H9 (cell line): ENCODE measurements at regions not wholly inside any gene's neighbourhood (a gene's known extent, or its start where the extent isn't known, plus 50 kb on each side); places are given as distances from the start of the nearest gene placed in this dataset.

Experiments
- DNase-seq: peaks from one replicate; pipeline ENCODE4 v3.0.0-alpha.2; 2017
- H2AFZ ChIP-seq: one replicate; pipeline ENCODE4 v1.6.1; 2013; ENCODE audit warnings: mild to moderate bottlenecking, low read length, control low read depth, moderate library complexity
- H2AK5ac ChIP-seq: 2 replicates; pipeline ENCODE4 v1.6.1; 2013; ENCODE audit warnings: low read length, control low read depth, mixed read lengths; ENCODE audit not compliant: insufficient read length
- H2BK120ac ChIP-seq: one replicate; pipeline ENCODE4 v1.6.1; 2013; ENCODE audit warnings: low read depth, mild to moderate bottlenecking, low read length, control low read depth, inconsistent platforms; ENCODE audit not compliant: poor library complexity, severe bottlenecking
- H2BK12ac ChIP-seq: 2 replicates; pipeline ENCODE4 v1.6.1; 2013; ENCODE audit warnings: low read length, control low read depth, mixed read lengths, low read depth; ENCODE audit not compliant: insufficient read length
- H2BK15ac ChIP-seq: 2 replicates; pipeline ENCODE4 v1.6.1; 2013; ENCODE audit warnings: low read depth, low read length, control low read depth
- H2BK20ac ChIP-seq: one replicate; pipeline ENCODE4 v1.6.1; 2013; ENCODE audit warnings: low read depth, mild to moderate bottlenecking, low read length, control low read depth, inconsistent platforms; ENCODE audit not compliant: poor library complexity, severe bottlenecking
- H2BK5ac ChIP-seq: 2 replicates; pipeline ENCODE4 v1.6.1; 2013; ENCODE audit warnings: low read length, control low read depth, mixed read lengths; ENCODE audit not compliant: insufficient read length
- H3K14ac ChIP-seq: 2 replicates; pipeline ENCODE4 v1.6.1; 2013; ENCODE audit warnings: low read length, control low read depth; ENCODE audit not compliant: insufficient read depth
- H3K18ac ChIP-seq: 2 replicates; pipeline ENCODE4 v1.6.1; 2013; ENCODE audit warnings: low read depth, mild to moderate bottlenecking, mixed read lengths, low read length, control low read depth; ENCODE audit not compliant: insufficient read length
- H3K23ac ChIP-seq: 2 replicates; pipeline ENCODE4 v1.6.1; 2013; ENCODE audit warnings: low read length, control low read depth, mixed read lengths, low read depth; ENCODE audit not compliant: insufficient read length
- H3K23me2 ChIP-seq: 2 replicates; pipeline ENCODE4 v1.6.1; 2013; ENCODE audit warnings: low read depth, mild to moderate bottlenecking, mixed read lengths, low read length, control low read depth; ENCODE audit not compliant: insufficient read length, poor library complexity, severe bottlenecking
- H3K27ac ChIP-seq: 2 replicates; pipeline ENCODE4 v1.5.1; 2013; ENCODE audit warnings: low read length, control low read depth, mixed read lengths, low read depth; ENCODE audit not compliant: insufficient read length
- H3K27me3 ChIP-seq: 2 replicates; pipeline ENCODE4 v1.6.1; 2013; ENCODE audit warnings: low read length, control low read depth, inconsistent platforms; ENCODE audit not compliant: insufficient read depth
- H3K4ac ChIP-seq: 2 replicates; pipeline ENCODE4 v1.6.1; 2013; ENCODE audit warnings: low read depth, mild to moderate bottlenecking, control low read depth, inconsistent platforms, low read length, moderate library complexity
- H3K4me1 ChIP-seq: 2 replicates; pipeline ENCODE4 v1.6.1; 2013; ENCODE audit warnings: low read length, control low read depth, inconsistent platforms; ENCODE audit not compliant: insufficient read depth
- H3K4me2 ChIP-seq: 2 replicates; pipeline ENCODE4 v1.6.1; 2013; ENCODE audit warnings: low read length, control low read depth, mixed read lengths; ENCODE audit not compliant: insufficient read length, insufficient read depth
- H3K56ac ChIP-seq: 2 replicates; pipeline ENCODE4 v1.6.1; 2013; ENCODE audit warnings: low read depth, mild to moderate bottlenecking, mixed read lengths, low read length, control low read depth; ENCODE audit not compliant: insufficient read length
- H3K79me1 ChIP-seq: 2 replicates; pipeline ENCODE4 v1.6.1; 2013; ENCODE audit warnings: low read depth, mild to moderate bottlenecking, moderate library complexity, low read length, control low read depth, inconsistent platforms; ENCODE audit not compliant: insufficient read depth, poor library complexity, severe bottlenecking
- H3K79me2 ChIP-seq: 2 replicates; pipeline ENCODE4 v1.6.1; 2013; ENCODE audit warnings: low read length, control low read depth, inconsistent platforms; ENCODE audit not compliant: insufficient read depth
- H3K9ac ChIP-seq: 2 replicates; pipeline ENCODE4 v1.6.1; 2013; ENCODE audit warnings: low read length, control low read depth, mixed read lengths; ENCODE audit not compliant: insufficient read length; ENCODE audit errors: extremely low read depth
- H3K9me3 ChIP-seq: one replicate; pipeline ENCODE4 v1.6.1; 2013; ENCODE audit warnings: low read depth, low read length, inconsistent platforms; ENCODE audit not compliant: control insufficient read depth
- H3T11ph ChIP-seq: one replicate; pipeline ENCODE4 v1.6.1; 2013; ENCODE audit warnings: mild to moderate bottlenecking, low read length, control low read depth, inconsistent platforms
- H4K20me1 ChIP-seq: one replicate; pipeline ENCODE4 v1.6.1; 2013; ENCODE audit not compliant: control insufficient read depth, insufficient read length, insufficient read depth
- H4K5ac ChIP-seq: 2 replicates; pipeline ENCODE4 v1.6.1; 2013; ENCODE audit warnings: low read depth, mild to moderate bottlenecking, mixed read lengths, low read length, control low read depth; ENCODE audit not compliant: insufficient read length
- H4K8ac ChIP-seq: replicated peaks from 2 replicates; pipeline ENCODE4 v1.6.1; 2013; ENCODE audit warnings: low read length, control low read depth, mixed read lengths, low read depth; ENCODE audit not compliant: insufficient read length
- H4K91ac ChIP-seq: 2 replicates; pipeline ENCODE4 v1.6.1; 2013; ENCODE audit warnings: low read depth, mild to moderate bottlenecking, moderate library complexity, mixed read lengths, low read length, control low read depth; ENCODE audit not compliant: insufficient read length
- H3K27ac Mint-ChIP-seq, 3 experiments: 2 replicates in 2 of 3; 3 replicates in 1 of 3; pipeline ENCODE4 v1.8.0; 2020 to 2021; ENCODE audit warnings: mixed read lengths in 3 of 3, mild to moderate bottlenecking in 1 of 3, moderate library complexity in 1 of 3
- H3K27me3 Mint-ChIP-seq: 2 replicates; pipeline ENCODE4 v1.8.0; 2021; ENCODE audit warnings: low read depth, mild to moderate bottlenecking, moderate library complexity, mixed read lengths
- H3K36me3 Mint-ChIP-seq, 3 experiments: 2 replicates in 2 of 3; 3 replicates in 1 of 3; pipeline ENCODE4 v1.8.0; 2020 to 2021; ENCODE audit warnings: low read depth in 3 of 3, mixed read lengths in 3 of 3; ENCODE audit not compliant: insufficient read depth in 1 of 3
- H3K4me1 Mint-ChIP-seq, 2 experiments: 2 replicates each; pipeline ENCODE4 v1.8.0; 2020; ENCODE audit warnings: mixed read lengths in 2 of 2
- H3K4me3 Mint-ChIP-seq, 2 experiments: 2 replicates in 1 of 2; 3 replicates in 1 of 2; pipeline ENCODE4 v1.8.0; 2020 to 2021; ENCODE audit warnings: mild to moderate bottlenecking in 2 of 2, mixed read lengths in 2 of 2, moderate library complexity in 1 of 2
- H3K9me3 Mint-ChIP-seq, 2 experiments: 2 replicates in 1 of 2; 3 replicates in 1 of 2; pipeline ENCODE4 v1.8.0; 2020; ENCODE audit warnings: mild to moderate bottlenecking in 2 of 2, mixed read lengths in 2 of 2, moderate library complexity in 1 of 2
- WGBS: extraction: QIAGEN DNeasy Blood & Tissue Kit; methylation state at CpG from one replicate; pipeline ENCODE4 v1.1.7; 2013; ENCODE audit warnings: missing lambda C conversion rate, low lambda C conversion rate, mixed read lengths; ENCODE audit not compliant: insufficient read length; ENCODE audit errors: extremely low coverage; 5-methylcytosine and 5-hydroxymethylcytosine counted together
- TF ChIP-seq, protein P1 (sequence below): fragments of 200-600 bp; sonication (generic); conservative IDR thresholded peaks from 3 replicates; pipeline ENCODE4 v1.8.0; 2021; ENCODE audit warnings: antibody characterized with exemption, mild to moderate bottlenecking

- no peak overlapping the region for H3K18ac ChIP-seq
- no peaks in the 10 kb centered on the region for H3K79me1 ChIP-seq
- Mint-ChIP-seq H3K9me3 (no peaks in the 10 kb centered on the region; a peak in 1 of 5 replicates), H3K27me3 (peaks cover 7% of the 10 kb centered on the region), H3K4me3 (no peak overlapping the region), H3K4me1 (peaks cover 14 to 18% of the 10 kb centered on the region in 2 experiments), H3K27ac (no peak overlapping the region; a peak in 1 of 7 replicates), H3K36me3 (no peaks in the 10 kb centered on the region)
- no peak overlapping the region for H4K91ac ChIP-seq
- no CpG with 5 or more reads among the region's 17 CpGs for WGBS
- no peaks in the 10 kb centered on the region for H4K20me1 ChIP-seq
- no peak overlapping the region for H3T11ph ChIP-seq
- no peak overlapping the region for H4K5ac ChIP-seq
- TF ChIP-seq, protein P1, sequence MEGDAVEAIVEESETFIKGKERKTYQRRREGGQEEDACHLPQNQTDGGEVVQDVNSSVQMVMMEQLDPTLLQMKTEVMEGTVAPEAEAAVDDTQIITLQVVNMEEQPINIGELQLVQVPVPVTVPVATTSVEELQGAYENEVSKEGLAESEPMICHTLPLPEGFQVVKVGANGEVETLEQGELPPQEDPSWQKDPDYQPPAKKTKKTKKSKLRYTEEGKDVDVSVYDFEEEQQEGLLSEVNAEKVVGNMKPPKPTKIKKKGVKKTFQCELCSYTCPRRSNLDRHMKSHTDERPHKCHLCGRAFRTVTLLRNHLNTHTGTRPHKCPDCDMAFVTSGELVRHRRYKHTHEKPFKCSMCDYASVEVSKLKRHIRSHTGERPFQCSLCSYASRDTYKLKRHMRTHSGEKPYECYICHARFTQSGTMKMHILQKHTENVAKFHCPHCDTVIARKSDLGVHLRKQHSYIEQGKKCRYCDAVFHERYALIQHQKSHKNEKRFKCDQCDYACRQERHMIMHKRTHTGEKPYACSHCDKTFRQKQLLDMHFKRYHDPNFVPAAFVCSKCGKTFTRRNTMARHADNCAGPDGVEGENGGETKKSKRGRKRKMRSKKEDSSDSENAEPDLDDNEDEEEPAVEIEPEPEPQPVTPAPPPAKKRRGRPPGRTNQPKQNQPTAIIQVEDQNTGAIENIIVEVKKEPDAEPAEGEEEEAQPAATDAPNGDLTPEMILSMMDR, result no peak
- H3K56ac ChIP-seq, result no peak overlapping the region
- H3K27ac ChIP-seq, result no peak overlapping the region
- H2AK5ac ChIP-seq, result no peak overlapping the region
- H3K79me2 ChIP-seq, result no peaks in the 10 kb centered on the region
- no peak overlapping the region for H2BK15ac ChIP-seq
- H3K9me3 ChIP-seq, result no peaks in the 10 kb centered on the region
- no peak overlapping the region for H3K4ac ChIP-seq
- no peak overlapping the region for H2BK120ac ChIP-seq
- H3K23me2 ChIP-seq, result no peaks in the 10 kb centered on the region
- H3K4me1 ChIP-seq, result no peaks in the 10 kb centered on the region
- H3K27me3 ChIP-seq, result no peaks in the 10 kb centered on the region
- no peak overlapping the region for H3K4me2 ChIP-seq
- no peak overlapping the region for H2BK20ac ChIP-seq
- no peak overlapping the region for H2AFZ ChIP-seq
- no peak overlapping the region for H2BK12ac ChIP-seq
- H3K23ac ChIP-seq, result no peak overlapping the region
- no peak overlapping the region for H3K9ac ChIP-seq
- no peak overlapping the region for H3K14ac ChIP-seq
- H2BK5ac ChIP-seq, result no peak overlapping the region
- no peak for DNase-seq
- H4K8ac ChIP-seq, result no peak overlapping the region
Measured at GRCh38 chr6:167399599-167399998, 74.7 kb downstream of the TTLL2 start.
